SK-N-SH (cell line): ENCODE measurements at regions not wholly inside any gene's neighbourhood (a gene's known extent, or its start where the extent isn't known, plus 50 kb on each side); places are given as distances from the start of the nearest gene placed in this dataset.

Experiments
- CTCF ChIA-PET: fragments of 300-600, 350-600 bp; formaldehyde crosslinking; extraction: SDS; loops from one replicate; lab custom pipeline; 2021; lab: Yijun Ruan, JAX
- POLR2A ChIA-PET: fragments of 350-600 bp; sonication (Branson Sonifier 250); formaldehyde crosslinking; extraction: SDS; loops from one replicate; lab custom pipeline; 2020; ENCODE audit warnings: antibody characterized with exemption, inconsistent platforms; lab: Yijun Ruan, JAX
- DNase-seq: peaks from one replicate; pipeline ENCODE4 v3.0.0; 2012
- H2AFZ ChIP-seq: fragments of 200-600 bp; sonication (generic); 2 replicates; pipeline ENCODE4 v1.8.1; 2016; ENCODE audit warnings: antibody characterized with exemption, mild to moderate bottlenecking, low read depth
- H3F3A ChIP-seq: fragments of 200-600 bp; sonication (generic); replicated peaks from 2 replicates; pipeline ENCODE3; 2016; ENCODE audit warnings: antibody characterized with exemption, mild to moderate bottlenecking; ENCODE audit not compliant: insufficient read depth
- H3K27ac ChIP-seq, 2 experiments: fragments of 200-500 bp in 1 of 2; fragments of 200-600 bp in 1 of 2; sonication (Bioruptor generic) in 1 of 2; sonication (generic), shearing (Covaris generic) in 1 of 2; 2 replicates each; pipeline versions ENCODE4 v1.5.1 to v1.6.1; 2014 to 2016; ENCODE audit warnings: low read depth in 2 of 2, inconsistent platforms in 1 of 2, low read length in 1 of 2, mild to moderate bottlenecking in 1 of 2, mixed read lengths in 1 of 2
- H3K27me3 ChIP-seq: fragments of 200-600 bp; sonication (generic), shearing (Covaris generic); 2 replicates; pipeline ENCODE4 v1.6.1; 2016; ENCODE audit warnings: mixed run types; ENCODE audit not compliant: insufficient read depth
- H3K36me3 ChIP-seq, 2 experiments: fragments of 200-500 bp in 1 of 2; fragments of 200-600 bp in 1 of 2; sonication (Bioruptor generic) in 1 of 2; sonication (generic) in 1 of 2; replicated peaks in 1 of 2; 2 replicates each; pipeline versions ENCODE3 to v1.5.1; 2014 to 2016; ENCODE audit warnings: low read length in 1 of 2, mild to moderate bottlenecking in 1 of 2; ENCODE audit not compliant: insufficient read depth in 2 of 2, control insufficient read depth in 1 of 2
- H3K4me1 ChIP-seq, 2 experiments: fragments of 200-500 bp in 1 of 2; fragments of 200-600 bp in 1 of 2; sonication (Bioruptor generic) in 1 of 2; sonication (generic), shearing (Covaris generic) in 1 of 2; 2 replicates each; pipeline versions ENCODE4 v1.5.1 to v1.6.1; 2014 to 2016; ENCODE audit warnings: low read depth in 1 of 2, low read length in 1 of 2, mixed run types in 1 of 2; ENCODE audit not compliant: insufficient read depth in 2 of 2, control insufficient read depth in 1 of 2
- H3K4me2 ChIP-seq: fragments of 200-600 bp; sonication (generic), shearing (Covaris generic); 2 replicates; pipeline ENCODE4 v1.6.1; 2017; ENCODE audit warnings: mixed run types
- H3K4me3 ChIP-seq, 2 experiments: fragments of 200-500 bp in 1 of 2; fragments of 200-600 bp in 1 of 2; sonication (Bioruptor generic) in 1 of 2; sonication (generic), shearing (Covaris generic) in 1 of 2; 2 replicates each; pipeline versions ENCODE4 v1.5.1 to v1.8.1; 2014 to 2016; ENCODE audit warnings: low read depth in 2 of 2, inconsistent platforms in 1 of 2, low read length in 1 of 2, mild to moderate bottlenecking in 1 of 2, mixed read lengths in 1 of 2, moderate library complexity in 1 of 2
- H3K79me2 ChIP-seq: fragments of 200-600 bp; sonication (generic); 2 replicates; pipeline ENCODE4 v1.8.1; 2017; ENCODE audit warnings: mild to moderate bottlenecking; ENCODE audit not compliant: insufficient read depth
- H3K9ac ChIP-seq: fragments of 200-600 bp; sonication (generic); 2 replicates; pipeline ENCODE4 v1.6.1; 2017; ENCODE audit warnings: mixed run types
- H3K9me2 ChIP-seq: fragments of 200-600 bp; sonication (generic); 2 replicates; pipeline ENCODE4 v1.6.1; 2017; ENCODE audit warnings: mixed run types
- H3K9me3 ChIP-seq: fragments of 200-600 bp; sonication (generic); 2 replicates; pipeline ENCODE4 v1.6.1; 2017; ENCODE audit warnings: mixed run types, mild to moderate bottlenecking, moderate library complexity
- H4K20me1 ChIP-seq: fragments of 200-600 bp; sonication (generic); 2 replicates; pipeline ENCODE4 v1.6.1; 2017; ENCODE audit warnings: mild to moderate bottlenecking, mixed run types; ENCODE audit not compliant: insufficient read depth
- EZH2phosphoT487 ChIP-seq: fragments of 200-600 bp; sonication (generic); IDR thresholded peaks from 2 replicates; pipeline ENCODE4 v1.6.1; 2017; ENCODE audit warnings: low read depth, mixed run types, mild to moderate bottlenecking, antibody characterized with exemption, moderate library complexity, borderline replicate concordance
- FOXJ3 ChIP-seq: sonication (generic); formaldehyde crosslinking; IDR thresholded peaks from 2 replicates; pipeline ENCODE4 v1.5.1; 2020; ENCODE audit warnings: mild to moderate bottlenecking, missing genetic modification reagents
- FOXM1 ChIP-seq: IDR thresholded peaks from 2 replicates; pipeline ENCODE4 v1.4.0; 2012; ENCODE audit warnings: low read depth, mild to moderate bottlenecking
- JUND ChIP-seq: IDR thresholded peaks from 2 replicates; pipeline ENCODE4 v1.4.0; 2012
- NFIC ChIP-seq: IDR thresholded peaks from 2 replicates; pipeline ENCODE4 v1.4.0; 2012; ENCODE audit warnings: borderline replicate concordance
- POLR2AphosphoS5 ChIP-seq: IDR thresholded peaks from 2 replicates; pipeline ENCODE4 v1.6.1; 2012; ENCODE audit warnings: low read depth, low read length
- RFX5 ChIP-seq: IDR thresholded peaks from 2 replicates; pipeline ENCODE4 v1.6.1; 2012; ENCODE audit warnings: mild to moderate bottlenecking, improper control_type of control experiment, low read length
- RXRA ChIP-seq: IDR thresholded peaks from 2 replicates; pipeline ENCODE4 v1.4.0; 2012; ENCODE audit warnings: low read depth, mild to moderate bottlenecking, borderline replicate concordance
- SMC3 ChIP-seq: IDR thresholded peaks from 2 replicates; pipeline ENCODE4 v1.6.1; 2012; ENCODE audit warnings: low read depth, low read length, improper control_type of control experiment
- TAF1 ChIP-seq: IDR thresholded peaks from 2 replicates; pipeline ENCODE4 v1.6.1; 2012; ENCODE audit warnings: low read depth, mild to moderate bottlenecking, low read length, moderate library complexity, borderline replicate concordance
- WGBS: methylation state at CpG from one replicate; pipeline ENCODE4 v1.1.6; 2017; ENCODE audit warnings: low lambda C conversion rate; 5-methylcytosine and 5-hydroxymethylcytosine counted together
- TF ChIP-seq, protein P1 (sequence below): fragments of 150-350 bp; IDR thresholded peaks from 2 replicates; pipeline ENCODE4 v1.6.1; 2017; ENCODE audit warnings: antibody characterized with exemption, low read length, low read depth, borderline replicate concordance
- TF ChIP-seq, protein P2 (sequence below): IDR thresholded peaks from 2 replicates; pipeline ENCODE4; 2012
- TF ChIP-seq, protein P3 (sequence below): IDR thresholded peaks from 2 replicates; pipeline ENCODE4 v1.4.0; 2012; ENCODE audit warnings: low read depth

DNA sequence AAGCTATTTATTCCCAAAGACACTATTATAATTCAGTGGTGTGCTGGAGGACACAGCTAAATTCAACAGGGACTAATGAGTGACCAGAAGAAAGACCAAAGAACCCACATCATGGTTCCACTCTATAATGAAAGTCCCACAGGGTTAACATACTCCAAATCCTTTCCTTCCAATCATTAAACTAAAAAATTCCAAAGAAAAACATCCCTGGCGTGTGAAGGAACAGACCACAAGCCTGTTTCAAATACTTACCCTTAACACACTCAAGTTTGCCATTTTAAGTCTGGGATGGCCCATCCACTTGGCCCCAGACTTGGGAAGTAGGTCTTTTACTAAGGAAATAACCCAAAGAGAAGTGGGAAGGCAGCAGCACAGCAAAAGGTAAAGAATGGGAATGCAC lies 150.1 kb upstream of the CCDC150 start:
- no peaks in the 10 kb centered on the region for H3K9me3 ChIP-seq
- H3K9me2 ChIP-seq: no peaks in the 10 kb centered on the region
- H3K4me2 ChIP-seq: no peak overlapping the region
- no peak overlapping the region for H2AFZ ChIP-seq
- H3K27me3 ChIP-seq: no peaks in the 10 kb centered on the region
- no peak overlapping the region for H3K27ac ChIP-seq
- no peak for TF ChIP-seq FOXM1
- ChIA-PET CTCF (interaction anchor here (1.2 kb wide), 1 partner anchor 13 kb away, joined by 3 read pairs; no protein-coding TSS in a partner anchor), POLR2A (no interaction called here)
- H4K20me1 ChIP-seq: no peaks in the 10 kb centered on the region
- WGBS: 74% methylated on average over 1 of the region's 1 CpG
- peaks cover 2% of the 10 kb centered on the region for H3F3A ChIP-seq
- H3K36me3 ChIP-seq: no peaks in the 10 kb centered on the region
- H3K9ac ChIP-seq: no peak overlapping the region
- no peaks in the 10 kb centered on the region for H3K79me2 ChIP-seq
- no peaks in the 10 kb centered on the region for H3K4me1 ChIP-seq
- no peak for DNase-seq
- H3K4me3 ChIP-seq: no peak overlapping the region

DNA sequence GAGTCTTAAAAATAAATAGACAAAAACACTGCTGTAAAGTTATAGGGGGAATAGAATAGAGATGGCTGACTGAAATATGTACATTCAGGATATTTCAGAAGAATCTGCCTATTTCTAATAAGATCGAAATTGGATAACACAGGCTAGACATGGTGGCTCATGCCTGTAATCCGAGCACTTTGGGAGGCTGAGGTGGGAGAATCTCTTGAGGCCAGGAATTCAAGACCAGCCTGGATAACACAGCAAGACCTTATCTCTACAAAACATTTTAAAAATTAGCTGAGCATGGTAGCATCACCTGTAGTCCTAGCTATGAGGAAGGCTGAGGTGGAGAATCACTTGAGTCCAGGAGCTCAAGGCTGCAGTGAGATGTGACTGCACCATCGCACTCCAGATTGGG lies 146.6 kb upstream of the CCDC150 start:
- TF ChIP-seq JUND: no peak
- TF ChIP-seq SMC3: no peak
- TF ChIP-seq FOXJ3 (CRISPR knock-in tag): no peak
- TF ChIP-seq, protein P1, sequence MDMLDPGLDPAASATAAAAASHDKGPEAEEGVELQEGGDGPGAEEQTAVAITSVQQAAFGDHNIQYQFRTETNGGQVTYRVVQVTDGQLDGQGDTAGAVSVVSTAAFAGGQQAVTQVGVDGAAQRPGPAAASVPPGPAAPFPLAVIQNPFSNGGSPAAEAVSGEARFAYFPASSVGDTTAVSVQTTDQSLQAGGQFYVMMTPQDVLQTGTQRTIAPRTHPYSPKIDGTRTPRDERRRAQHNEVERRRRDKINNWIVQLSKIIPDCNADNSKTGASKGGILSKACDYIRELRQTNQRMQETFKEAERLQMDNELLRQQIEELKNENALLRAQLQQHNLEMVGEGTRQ: no peak
- TF ChIP-seq RFX5: no peak
- TF ChIP-seq, protein P2, sequence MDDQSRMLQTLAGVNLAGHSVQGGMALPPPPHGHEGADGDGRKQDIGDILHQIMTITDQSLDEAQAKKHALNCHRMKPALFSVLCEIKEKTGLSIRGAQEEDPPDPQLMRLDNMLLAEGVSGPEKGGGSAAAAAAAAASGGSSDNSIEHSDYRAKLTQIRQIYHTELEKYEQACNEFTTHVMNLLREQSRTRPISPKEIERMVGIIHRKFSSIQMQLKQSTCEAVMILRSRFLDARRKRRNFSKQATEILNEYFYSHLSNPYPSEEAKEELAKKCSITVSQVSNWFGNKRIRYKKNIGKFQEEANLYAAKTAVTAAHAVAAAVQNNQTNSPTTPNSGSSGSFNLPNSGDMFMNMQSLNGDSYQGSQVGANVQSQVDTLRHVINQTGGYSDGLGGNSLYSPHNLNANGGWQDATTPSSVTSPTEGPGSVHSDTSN: no peak
- TF ChIP-seq TAF1: no peak
- TF ChIP-seq POLR2AphosphoS5: no peak
- TF ChIP-seq, protein P3, sequence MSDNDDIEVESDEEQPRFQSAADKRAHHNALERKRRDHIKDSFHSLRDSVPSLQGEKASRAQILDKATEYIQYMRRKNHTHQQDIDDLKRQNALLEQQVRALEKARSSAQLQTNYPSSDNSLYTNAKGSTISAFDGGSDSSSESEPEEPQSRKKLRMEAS: no peak
- TF ChIP-seq NFIC: no peak
- TF ChIP-seq EZH2phosphoT487: no peak
- no peak for TF ChIP-seq RXRA
- TF ChIP-seq, all 33 proteins: peak for 0
- H3K9ac ChIP-seq: no peak overlapping the region
- no peak overlapping the region for H2AFZ ChIP-seq
- H3F3A ChIP-seq: peaks cover 2% of the 10 kb centered on the region
- DNase-seq: no peak
- H3K79me2 ChIP-seq: no peaks in the 10 kb centered on the region
- no peaks in the 10 kb centered on the region for H3K27me3 ChIP-seq
- H3K9me3 ChIP-seq: no peaks in the 10 kb centered on the region
- H3K9me2 ChIP-seq: no peaks in the 10 kb centered on the region
- H3K27ac ChIP-seq: no peak overlapping the region
- H3K4me1 ChIP-seq: no peaks in the 10 kb centered on the region
- WGBS: 77% methylated on average over 3 of the region's 3 CpGs
- ChIA-PET POLR2A (no interaction called here), CTCF (interaction anchor here (1.0 kb wide), 1 partner anchor 9 kb away, joined by 4 read pairs; no protein-coding TSS in a partner anchor)
- no peak overlapping the region for H3K4me3 ChIP-seq
- no peaks in the 10 kb centered on the region for H4K20me1 ChIP-seq
- no peak overlapping the region for H3K4me2 ChIP-seq
- no peaks in the 10 kb centered on the region for H3K36me3 ChIP-seq
